GM18907 (cell line): ENCODE measurements at regions not wholly inside any gene's neighbourhood (a gene's known extent, or its start where the extent isn't known, plus 50 kb on each side); places are given as distances from the start of the nearest gene placed in this dataset.
"Not testable (repeated sequence)": the region's sequence is repeated elsewhere in the genome, so short reads cannot be mapped to it uniquely, and the experiment has no call there.

Experiments
- ATAC-seq: cut with Tn5 transposase; IDR thresholded peaks from one replicate; pipeline ENCODE4 v1.9.1; 2021; ENCODE audit warnings: mild to moderate bottlenecking, moderate library complexity; ENCODE audit not compliant: unreplicated experiment

DNA sequence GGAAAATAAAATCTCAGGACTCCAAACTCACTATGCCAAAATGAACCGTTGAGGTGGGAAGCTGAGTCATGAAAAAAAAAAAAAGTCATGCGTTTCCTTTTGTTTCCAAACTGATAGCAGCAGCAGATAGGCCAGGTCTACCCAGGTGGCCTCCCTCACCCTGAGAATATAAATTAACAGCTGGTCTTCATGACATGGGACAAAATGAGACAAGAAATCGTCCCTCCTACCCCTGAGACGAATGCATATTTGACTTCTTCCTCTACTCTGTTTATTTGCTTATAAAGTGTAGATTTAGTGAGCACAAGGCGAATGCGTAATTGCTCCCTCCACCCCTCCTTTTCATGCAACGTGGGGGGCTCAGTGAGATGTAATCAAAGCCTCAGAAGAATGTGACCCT lies 204.3 kb downstream of the TMEM121 start:
- ATAC-seq: not testable (repeated sequence)

DNA sequence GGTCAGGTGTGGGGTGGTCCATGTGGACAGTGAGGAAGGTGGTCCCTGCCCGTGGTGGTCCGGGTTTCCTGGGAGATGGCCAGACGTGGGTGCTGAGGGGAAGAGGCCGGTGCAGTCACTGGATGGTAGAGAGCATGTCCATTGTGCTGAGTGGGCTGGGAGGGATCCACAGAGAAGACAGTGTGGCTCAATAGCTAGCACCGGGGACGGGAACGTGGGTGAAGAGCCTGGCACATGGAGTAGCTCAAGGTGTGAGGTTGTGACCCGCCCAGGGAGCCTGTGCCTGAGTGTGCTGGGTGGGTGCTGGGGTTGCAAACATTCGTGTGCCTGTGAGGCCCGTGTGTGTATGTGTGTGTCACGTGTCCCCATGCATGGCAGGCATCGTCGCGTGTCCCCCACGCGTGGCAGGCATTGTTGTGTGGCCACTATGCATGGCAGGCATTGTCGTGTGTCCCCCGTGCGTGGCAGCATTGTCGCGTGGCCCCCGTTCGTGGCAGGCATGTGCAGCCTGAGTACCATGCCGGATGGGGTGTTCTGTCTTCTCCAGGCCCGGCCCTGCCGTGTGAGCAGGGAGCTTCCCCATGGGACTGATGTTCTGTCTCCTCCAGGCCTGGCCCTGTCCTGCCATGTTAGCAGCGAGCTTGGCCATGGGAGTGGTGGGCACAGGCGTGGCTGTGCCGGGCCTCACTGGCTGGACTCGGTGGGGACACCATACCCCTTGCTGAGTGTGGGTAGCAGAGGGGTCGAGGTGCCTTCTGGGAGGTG lies 205.0 kb downstream of the TMEM121 start:
- not testable (repeated sequence) for ATAC-seq

GRCh38 chr14:105733081-105734065 lies 207.0 kb downstream of the TMEM121 start:
- ATAC-seq: no peak

- ATAC-seq: not testable (repeated sequence)
Observed at GRCh38 chr14:105734241-105734640, 207.9 kb downstream of the TMEM121 start.

DNA sequence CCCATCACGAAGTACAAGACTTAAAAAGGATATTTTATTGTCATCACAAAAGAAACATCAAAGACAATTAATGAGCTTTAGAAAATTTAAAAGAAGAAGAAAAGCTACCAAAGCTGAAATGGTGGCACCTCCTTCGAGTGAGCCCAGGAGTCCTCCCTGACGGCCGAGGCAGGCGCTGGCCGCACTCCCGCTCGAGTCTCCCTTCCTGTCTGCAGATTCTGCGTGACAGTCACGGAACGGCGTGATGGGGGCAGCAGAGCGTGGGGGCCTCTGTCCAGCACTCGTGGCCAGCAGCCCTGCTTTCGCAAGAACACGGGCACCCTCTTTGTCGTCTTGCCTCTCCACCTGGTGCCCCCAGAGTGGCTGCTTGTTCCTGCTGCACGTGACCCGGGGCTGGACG lies 209.9 kb downstream of the TMEM121 start:
- not testable (repeated sequence) for ATAC-seq

DNA sequence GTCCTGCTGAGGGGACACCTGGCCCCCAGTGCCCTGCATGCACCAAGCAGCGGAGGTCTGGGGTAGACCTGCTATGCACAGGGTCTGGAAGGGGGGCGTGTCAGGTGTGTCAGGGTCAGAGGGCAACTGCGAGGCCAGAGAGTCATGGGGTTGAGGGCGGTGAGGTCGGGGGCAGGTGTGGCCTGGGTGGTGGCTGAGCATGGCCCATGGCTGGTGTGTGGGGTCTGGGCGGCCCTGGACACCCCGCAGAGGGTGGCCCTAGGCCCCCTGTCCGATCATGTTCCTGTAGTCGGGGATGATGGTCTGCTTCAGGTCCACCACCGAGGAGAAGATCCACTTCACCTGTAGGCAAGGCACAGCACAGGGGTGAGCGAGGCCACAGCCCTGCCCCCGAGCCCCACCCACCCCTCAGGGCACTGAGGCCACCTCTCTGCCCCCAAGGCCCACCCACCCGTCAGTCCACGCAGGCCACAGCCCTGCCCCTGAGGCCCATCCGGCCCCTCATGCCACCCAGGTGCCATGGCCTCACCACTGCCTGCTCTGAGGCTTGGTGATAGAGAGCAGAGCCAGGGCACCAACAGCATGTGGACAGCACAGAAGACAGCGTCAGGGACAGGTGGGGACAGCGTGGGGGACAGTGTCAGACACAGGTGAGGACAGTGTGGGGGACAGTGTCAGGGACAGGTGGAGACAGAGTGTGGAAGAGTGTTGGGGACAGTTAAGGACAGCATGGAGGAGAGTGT lies 211.3 kb downstream of the TMEM121 start:
- no peak for ATAC-seq

GRCh38 chr14:105738638-105739037 lies 212.3 kb downstream of the TMEM121 start:
- no peak for ATAC-seq

- no peak for ATAC-seq
Observed at GRCh38 chr14:105739331-105740102, 213.1 kb downstream of the TMEM121 start.

DNA sequence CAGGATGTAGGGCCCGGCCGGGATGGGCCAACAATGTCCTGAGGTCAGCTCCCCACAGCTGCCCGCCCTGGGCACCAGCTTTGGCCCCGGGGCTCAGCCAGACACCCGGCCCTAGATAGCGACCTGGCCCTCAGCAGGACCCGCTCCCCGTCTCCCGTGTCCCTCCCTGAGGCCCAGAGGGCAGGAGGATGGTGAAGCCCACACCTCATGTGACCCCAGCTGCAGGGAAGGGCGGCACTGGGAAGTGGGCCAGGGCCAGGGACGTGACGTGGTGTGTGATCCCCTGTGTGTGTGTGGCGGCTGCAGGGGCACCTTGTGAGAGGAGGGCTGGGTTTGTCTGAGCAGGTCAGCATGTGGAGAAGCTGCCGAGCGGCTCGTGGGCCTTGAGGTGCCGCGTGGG lies 213.9 kb downstream of the TMEM121 start:
- not testable (repeated sequence) for ATAC-seq

- not testable (repeated sequence) for ATAC-seq
Observed at GRCh38 chr14:105740961-105741360, 214.6 kb downstream of the TMEM121 start.

DNA sequence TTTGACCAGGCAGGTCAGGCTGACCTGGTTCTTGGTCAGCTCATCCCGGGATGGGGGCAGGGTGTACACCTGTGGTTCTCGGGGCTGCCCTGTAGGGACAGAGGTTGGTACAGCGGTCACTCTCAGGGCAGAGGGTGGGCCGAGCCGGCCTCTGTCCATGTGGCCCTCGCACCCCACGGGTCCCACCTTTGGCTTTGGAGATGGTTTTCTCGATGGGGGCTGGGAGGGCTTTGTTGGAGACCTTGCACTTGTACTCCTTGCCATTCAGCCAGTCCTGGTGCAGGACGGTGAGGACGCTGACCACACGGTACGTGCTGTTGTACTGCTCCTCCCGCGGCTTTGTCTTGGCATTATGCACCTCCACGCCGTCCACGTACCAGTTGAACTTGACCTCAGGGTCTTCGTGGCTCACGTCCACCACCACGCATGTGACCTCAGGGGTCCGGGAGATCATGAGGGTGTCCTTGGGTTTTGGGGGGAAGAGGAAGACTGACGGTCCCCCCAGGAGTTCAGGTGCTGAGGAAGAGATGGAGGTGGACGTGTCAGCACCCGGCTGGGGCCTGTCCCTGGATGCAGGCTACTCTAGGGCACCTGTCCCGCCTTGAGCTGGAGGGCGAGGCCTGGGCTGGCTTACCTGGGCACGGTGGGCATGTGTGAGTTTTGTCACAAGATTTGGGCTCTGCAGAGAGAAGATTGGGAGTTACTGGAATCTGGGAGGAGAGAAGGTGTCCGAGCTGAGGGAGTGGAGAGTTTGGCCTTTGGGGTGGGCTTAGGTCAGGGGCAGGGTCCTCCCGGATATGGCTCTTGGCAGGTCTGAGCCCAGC lies 215.5 kb downstream of the TMEM121 start:
- ATAC-seq: not testable (repeated sequence)

DNA sequence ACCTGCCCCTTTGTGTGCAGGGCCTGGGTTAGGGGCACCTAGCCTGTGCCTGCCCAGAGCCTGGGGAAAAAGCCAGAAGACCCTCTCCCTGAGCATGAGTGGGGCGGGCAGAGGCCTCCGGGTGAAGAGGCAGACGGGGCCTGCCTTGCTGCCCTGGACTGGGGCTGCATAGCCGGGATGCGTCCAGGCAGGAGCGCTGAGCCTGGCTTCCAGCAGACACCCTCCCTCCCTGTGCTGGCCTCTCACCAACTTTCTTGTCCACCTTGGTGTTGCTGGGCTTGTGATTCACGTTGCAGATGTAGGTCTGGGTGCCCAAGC lies 216.1 kb downstream of the TMEM121 start:
- no peak for ATAC-seq

DNA sequence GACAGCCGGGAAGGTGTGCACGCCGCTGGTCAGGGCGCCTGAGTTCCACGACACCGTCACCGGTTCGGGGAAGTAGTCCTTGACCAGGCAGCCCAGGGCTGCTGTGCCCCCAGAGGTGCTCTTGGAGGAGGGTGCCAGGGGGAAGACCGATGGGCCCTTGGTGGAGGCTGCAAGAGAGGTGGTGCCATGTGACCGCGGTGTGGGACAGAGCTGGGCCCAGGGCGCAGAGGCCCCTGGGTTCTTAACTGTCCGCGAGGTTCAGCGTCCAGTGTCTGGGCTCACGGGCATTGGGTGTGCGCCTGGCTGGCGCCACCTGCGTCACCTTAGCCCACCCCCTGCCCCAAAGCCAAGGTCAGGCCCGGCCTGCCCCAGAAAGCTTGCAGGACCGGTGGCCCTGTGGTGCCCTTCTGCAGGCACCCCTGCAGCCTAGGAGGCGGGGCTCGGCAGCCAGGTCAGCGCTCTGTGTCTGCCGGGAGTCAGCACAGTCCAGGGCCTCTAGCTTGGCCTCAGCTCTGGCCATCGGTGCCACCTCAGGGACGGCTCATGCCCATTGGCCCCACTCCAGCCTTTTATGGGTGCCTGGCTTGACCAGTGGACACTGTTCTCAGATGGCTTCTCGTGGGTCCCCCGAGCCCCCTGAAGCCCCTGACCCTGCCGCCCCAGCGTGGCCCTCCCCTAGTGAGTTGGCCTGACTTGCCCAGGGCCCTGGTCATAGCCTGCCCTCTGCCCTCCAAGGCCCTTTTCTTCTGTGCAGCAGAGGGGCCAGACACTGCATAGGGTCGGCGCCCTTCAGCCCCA lies 216.7 kb downstream of the TMEM121 start:
- not testable (repeated sequence) for ATAC-seq

DNA sequence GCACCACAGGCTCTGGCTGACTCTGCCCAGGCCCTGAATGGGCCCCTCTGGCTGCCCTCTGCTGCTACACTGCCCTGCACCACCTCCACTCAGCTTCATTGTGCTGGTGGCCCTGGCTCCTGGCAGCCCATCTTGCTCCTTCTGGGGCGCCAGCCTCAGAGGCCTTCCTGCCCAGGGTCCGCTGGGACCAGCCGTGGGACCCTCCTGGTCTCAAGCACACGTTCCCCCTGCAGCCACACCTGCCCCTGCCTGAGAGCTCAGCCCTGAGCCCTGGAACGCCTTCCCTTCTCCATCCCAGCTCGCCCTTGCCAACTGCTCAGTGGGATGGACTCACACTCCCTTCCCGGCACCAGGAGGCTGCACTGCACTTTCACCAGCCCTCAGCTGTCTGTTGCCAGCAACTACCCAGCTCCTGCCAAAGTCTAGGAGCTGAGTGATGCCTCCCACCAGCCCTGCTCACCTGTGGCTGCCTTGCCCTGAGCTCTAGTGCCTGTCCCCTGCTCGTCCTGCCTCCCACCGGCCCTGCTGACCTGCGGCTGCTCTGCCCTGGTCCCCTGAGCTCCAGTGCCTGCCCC lies 217.9 kb downstream of the TMEM121 start:
- not testable (repeated sequence) for ATAC-seq

DNA sequence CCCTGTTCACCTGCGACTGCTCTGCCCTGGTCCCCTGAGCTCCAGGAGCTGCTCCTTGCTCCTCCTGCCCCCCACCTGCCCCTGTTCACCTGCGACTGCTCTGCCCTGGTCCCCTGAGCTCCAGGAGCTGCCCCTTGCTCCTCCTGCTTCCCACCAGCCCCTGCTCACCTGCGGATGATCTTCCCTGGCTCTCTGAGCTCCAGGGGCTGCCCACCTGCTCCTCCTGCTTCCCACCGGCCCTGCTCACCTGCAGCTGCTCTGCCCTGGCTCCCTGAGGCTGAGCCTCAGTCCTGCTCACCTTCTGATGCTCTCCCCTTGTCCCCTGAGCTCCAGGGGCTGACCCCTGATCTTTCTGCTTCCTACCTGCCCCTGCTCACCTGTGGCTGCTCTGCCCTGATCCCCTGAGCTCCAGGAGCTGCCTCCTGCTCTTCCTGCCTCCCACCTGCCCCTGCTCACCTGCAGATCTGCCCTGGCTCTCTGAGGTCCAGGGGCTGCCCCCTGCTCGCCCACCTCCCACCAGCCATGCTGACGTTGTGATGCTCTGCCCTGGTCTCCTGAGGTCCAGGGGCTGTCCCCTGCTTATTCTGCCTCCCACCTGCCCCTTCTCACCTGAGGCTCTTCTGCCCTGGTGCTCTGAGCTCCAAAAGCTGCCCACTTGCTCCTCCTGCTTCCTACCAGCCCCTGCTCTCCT lies 219.2 kb downstream of the TMEM121 start:
- ATAC-seq: no peak

GRCh38 chr14:105746124-105746514 lies 219.7 kb downstream of the TMEM121 start:
- no peak for ATAC-seq

DNA sequence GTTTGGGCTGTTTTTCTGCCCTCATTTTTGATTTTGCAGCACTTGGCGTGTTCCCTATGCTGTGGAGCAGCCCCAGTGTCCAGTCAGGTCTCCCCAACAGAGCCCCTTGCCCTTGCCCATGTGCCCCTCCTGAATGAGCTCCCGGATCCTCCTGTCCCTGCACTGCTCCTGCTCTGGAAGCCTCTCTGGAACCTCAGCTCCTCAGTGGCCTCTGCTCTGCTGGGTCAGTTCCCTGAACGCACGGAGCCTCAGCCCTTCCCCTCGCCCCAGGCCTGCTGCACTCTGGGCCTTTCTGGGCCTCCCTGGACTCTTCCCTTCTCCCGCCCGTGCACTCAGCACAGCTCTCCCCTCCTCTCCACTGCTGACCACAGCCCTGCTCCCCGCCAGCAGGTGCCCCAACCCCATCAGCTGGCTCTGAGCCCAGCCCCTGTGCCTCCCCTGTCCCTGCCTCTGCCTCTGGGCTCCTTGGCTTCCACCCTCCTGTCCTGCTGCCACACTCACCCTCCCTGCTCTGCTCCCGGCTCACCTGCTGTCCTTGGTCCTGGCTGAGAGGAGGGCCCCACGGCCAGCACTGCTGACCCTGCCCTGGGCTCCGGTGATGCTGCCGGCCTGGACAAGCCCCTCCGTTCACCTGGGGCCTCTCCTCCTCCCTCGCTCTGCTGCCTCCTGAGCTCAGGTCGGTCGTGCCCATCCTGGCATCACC lies 220.6 kb downstream of the TMEM121 start:
- not testable (repeated sequence) for ATAC-seq
